ENCODE measurements at regions not wholly inside any gene's neighbourhood (a gene's known extent, or its start where the extent isn't known, plus 50 kb on each side); places are given as distances from the start of the nearest gene placed in this dataset.
"Not testable (repeated sequence)": the region's sequence is repeated elsewhere in the genome, so short reads cannot be mapped to it uniquely, and the experiment has no call there.

GRCh38 chr6:167669553-167669849 lies 157.2 kb upstream of the AFDN start:
- no peaks in the 10 kb centered on the region for H3K27me3 ChIP-seq (ENCODE audit: insufficient read depth in 3 of 3, low read length in 2 of 3)
- WGBS, 3 donors, result 94 to 98% (median 98%) methylated on average over 9 of the region's 9 CpGs
- no peak overlapping the region for H3K27ac ChIP-seq
- no peaks in the 10 kb centered on the region for H3K9me3 ChIP-seq
- no peaks in the 10 kb centered on the region for H3K4me1 ChIP-seq
- TF ChIP-seq CTCF (IDR thresholded peaks at IDR 0.05), result no peak
- no peak for ATAC-seq
- no peak for DNase-seq
- H3K36me3 ChIP-seq (ENCODE audit: insufficient read depth in 1 of 2, low read depth in 1 of 2), result no peaks in the 10 kb centered on the region
- no peak overlapping the region for H3K4me3 ChIP-seq
- intact Hi-C loops (cut with DNase I), result no loop called here

- ATAC-seq (no peak), DNase-seq (no peak)
- TF ChIP-seq CTCF (IDR thresholded peaks at IDR 0.05), result no peak
- Histone ChIP-seq H3K4me1 (no peaks in the 10 kb centered on the region), H3K9me3 (no peaks in the 10 kb centered on the region), H3K36me3 (ENCODE audit: insufficient read depth in 1 of 2, low read depth in 1 of 2) (no peaks in the 10 kb centered on the region), H3K27ac (no peak overlapping the region), H3K4me3 (no peak overlapping the region), H3K27me3 (ENCODE audit: insufficient read depth in 3 of 3, low read length in 2 of 3) (no peaks in the 10 kb centered on the region)
- intact Hi-C loops (cut with DNase I), result no loop called here
- 92 to 94% (median 92%) methylated on average over 25 to 26 of the region's 26 CpGs for WGBS, 3 donors
Measured at GRCh38 chr6:167669870-167670802, 156.6 kb upstream of the AFDN start.

- intact Hi-C loops (cut with DNase I), result no loop called here
- DNase-seq (no peak), ATAC-seq (no peak)
- TF ChIP-seq CTCF (IDR thresholded peaks at IDR 0.05), result no peak
- 92 to 98% (median 96%) methylated on average over 7 of the region's 7 CpGs for WGBS, 3 donors
- Histone ChIP-seq H3K4me1 (no peaks in the 10 kb centered on the region), H3K27me3 (ENCODE audit: insufficient read depth in 3 of 3, low read length in 2 of 3) (no peaks in the 10 kb centered on the region), H3K4me3 (no peak overlapping the region), H3K9me3 (no peaks in the 10 kb centered on the region), H3K36me3 (ENCODE audit: insufficient read depth in 1 of 2, low read depth in 1 of 2) (no peaks in the 10 kb centered on the region), H3K27ac (no peak overlapping the region)
Measured at GRCh38 chr6:167670938-167671338, 155.8 kb upstream of the AFDN start.

GRCh38 chr6:167671379-167671976 lies 155.2 kb upstream of the AFDN start:
- intact Hi-C loops (cut with DNase I); H3K27me3 ChIP-seq (ENCODE audit: insufficient read depth in 3 of 3, low read length in 2 of 3): not testable (repeated sequence)
- WGBS, 3 donors, result 95 to 99% (median 97%) methylated on average over 3 of the region's 3 CpGs

GRCh38 chr6:167671977-167672687 lies 154.6 kb upstream of the AFDN start:
- Histone ChIP-seq H3K27ac (no peak overlapping the region), H3K36me3 (ENCODE audit: insufficient read depth in 1 of 2, low read depth in 1 of 2) (no peaks in the 10 kb centered on the region), H3K4me3 (no peak overlapping the region), H3K4me1 (no peaks in the 10 kb centered on the region), H3K27me3 (ENCODE audit: insufficient read depth in 3 of 3, low read length in 2 of 3) (peaks cover 0 to 5% (median 0%) of the 10 kb centered on the region in 3 donors), H3K9me3 (no peaks in the 10 kb centered on the region)
- DNase-seq (no peak), ATAC-seq (no peak)
- no peak for TF ChIP-seq CTCF (IDR thresholded peaks at IDR 0.05)
- WGBS, 3 donors, result 91 to 98% (median 92%) methylated on average over 33 of the region's 33 CpGs
- intact Hi-C loops (cut with DNase I), result no loop called here

More at GRCh38 chr6:167671379-167671976, 155.2 kb upstream of the AFDN start:
- not testable (repeated sequence) for H3K36me3 ChIP-seq (ENCODE audit: insufficient read depth in 1 of 2, low read depth in 1 of 2); H3K9me3 ChIP-seq; DNase-seq; ATAC-seq; H3K4me3 ChIP-seq; H3K27ac ChIP-seq; H3K4me1 ChIP-seq
